ENCODE measurements at regions not wholly inside any gene's neighbourhood (a gene's known extent, or its start where the extent isn't known, plus 50 kb on each side); places are given as distances from the start of the nearest gene placed in this dataset.

GRCh38 chr3:177817751-177818150 lies 620.5 kb upstream of the TBL1XR1 start:
- no TSS peak for BruUV-seq (replicated peaks)
- Histone ChIP-seq H3K4me1 (ENCODE audit: insufficient read depth, low read length) (peaks cover 32% of the 10 kb centered on the region), H3K9me2 (replicated peaks; ENCODE audit: low read length) (no peaks in the 10 kb centered on the region), H3K9me3 (ENCODE audit: low read length) (no peaks in the 10 kb centered on the region), H3K79me2 (ENCODE audit: low read length) (no peaks in the 10 kb centered on the region), H3K4me2 (ENCODE audit: low read length) (peak overlapping the region; percentile 50; the same call in 1 of the 2 replicates), H4K20me1 (ENCODE audit: low read length) (no peaks in the 10 kb centered on the region), H3K4me3 (ENCODE audit: low read length) (no peak overlapping the region), H3K27me3 (ENCODE audit: low read length) (no peaks in the 10 kb centered on the region), H3K36me3 (ENCODE audit: low read depth, low read length) (no peaks in the 10 kb centered on the region), H2AFZ (ENCODE audit: low read length) (no peak overlapping the region), H3F3A (ENCODE audit: low read length, unreplicated experiment) (no peaks in the 10 kb centered on the region), H3K9ac (ENCODE audit: low read length) (no peak overlapping the region), H3K27ac (ENCODE audit: low read length) (peak overlapping the region; percentile 57)
- POLR2A ChIA-PET (ENCODE audit: unreplicated experiment), result no interaction called here
- CTCF ChIA-PET, result no interaction called here
- no peak for ATAC-seq
- intact Hi-C loops (cut with micrococcal nuclease), result loop anchor here (10.0 kb wide), 2 partner anchors 223 to 327 kb away; no protein-coding TSS in a partner anchor
- TF ChIP-seq EZH2 (IDR thresholded peaks at IDR 0.05; ENCODE audit: low read length, unreplicated experiment) (no peak), EZH2phosphoT487 (IDR thresholded peaks at IDR 0.05; ENCODE audit: borderline replicate concordance, low read length) (no peak)
- TF ChIP-seq, protein P1, sequence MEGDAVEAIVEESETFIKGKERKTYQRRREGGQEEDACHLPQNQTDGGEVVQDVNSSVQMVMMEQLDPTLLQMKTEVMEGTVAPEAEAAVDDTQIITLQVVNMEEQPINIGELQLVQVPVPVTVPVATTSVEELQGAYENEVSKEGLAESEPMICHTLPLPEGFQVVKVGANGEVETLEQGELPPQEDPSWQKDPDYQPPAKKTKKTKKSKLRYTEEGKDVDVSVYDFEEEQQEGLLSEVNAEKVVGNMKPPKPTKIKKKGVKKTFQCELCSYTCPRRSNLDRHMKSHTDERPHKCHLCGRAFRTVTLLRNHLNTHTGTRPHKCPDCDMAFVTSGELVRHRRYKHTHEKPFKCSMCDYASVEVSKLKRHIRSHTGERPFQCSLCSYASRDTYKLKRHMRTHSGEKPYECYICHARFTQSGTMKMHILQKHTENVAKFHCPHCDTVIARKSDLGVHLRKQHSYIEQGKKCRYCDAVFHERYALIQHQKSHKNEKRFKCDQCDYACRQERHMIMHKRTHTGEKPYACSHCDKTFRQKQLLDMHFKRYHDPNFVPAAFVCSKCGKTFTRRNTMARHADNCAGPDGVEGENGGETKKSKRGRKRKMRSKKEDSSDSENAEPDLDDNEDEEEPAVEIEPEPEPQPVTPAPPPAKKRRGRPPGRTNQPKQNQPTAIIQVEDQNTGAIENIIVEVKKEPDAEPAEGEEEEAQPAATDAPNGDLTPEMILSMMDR (conservative IDR thresholded peaks at IDR 0.05; ENCODE audit: low read depth, low read length), result no peak
- DNase-seq, result no peak

GRCh38 chr3:177818712-177819240 lies 621.5 kb upstream of the TBL1XR1 start:
- Histone ChIP-seq H3K4me1 (ENCODE audit: insufficient read depth, low read length) (peaks cover 33% of the 10 kb centered on the region), H4K20me1 (ENCODE audit: low read length) (no peaks in the 10 kb centered on the region), H2AFZ (ENCODE audit: low read length) (no peak overlapping the region), H3K9me2 (replicated peaks; ENCODE audit: low read length) (no peaks in the 10 kb centered on the region), H3K27me3 (ENCODE audit: low read length) (no peaks in the 10 kb centered on the region), H3K9me3 (ENCODE audit: low read length) (no peaks in the 10 kb centered on the region), H3K79me2 (ENCODE audit: low read length) (no peaks in the 10 kb centered on the region), H3K36me3 (ENCODE audit: low read depth, low read length) (no peaks in the 10 kb centered on the region), H3K4me2 (ENCODE audit: low read length) (no peak overlapping the region), H3K9ac (ENCODE audit: low read length) (no peak overlapping the region), H3F3A (ENCODE audit: low read length, unreplicated experiment) (no peaks in the 10 kb centered on the region), H3K4me3 (ENCODE audit: low read length) (no peak overlapping the region), H3K27ac (ENCODE audit: low read length) (no peak overlapping the region)
- BruUV-seq (replicated peaks), result no TSS peak
- ChIA-PET CTCF (no interaction called here), POLR2A (ENCODE audit: unreplicated experiment) (no interaction called here)
- DNase-seq (no peak), ATAC-seq (no peak)
- TF ChIP-seq EZH2phosphoT487 (IDR thresholded peaks at IDR 0.05; ENCODE audit: borderline replicate concordance, low read length) (no peak), EZH2 (IDR thresholded peaks at IDR 0.05; ENCODE audit: low read length, unreplicated experiment) (no peak)
- TF ChIP-seq, protein P1 (conservative IDR thresholded peaks at IDR 0.05; ENCODE audit: low read depth, low read length), result no peak
- intact Hi-C loops (cut with micrococcal nuclease), result loop anchor here (10.0 kb wide), 2 partner anchors 224 to 326 kb away; no protein-coding TSS in a partner anchor

DNA sequence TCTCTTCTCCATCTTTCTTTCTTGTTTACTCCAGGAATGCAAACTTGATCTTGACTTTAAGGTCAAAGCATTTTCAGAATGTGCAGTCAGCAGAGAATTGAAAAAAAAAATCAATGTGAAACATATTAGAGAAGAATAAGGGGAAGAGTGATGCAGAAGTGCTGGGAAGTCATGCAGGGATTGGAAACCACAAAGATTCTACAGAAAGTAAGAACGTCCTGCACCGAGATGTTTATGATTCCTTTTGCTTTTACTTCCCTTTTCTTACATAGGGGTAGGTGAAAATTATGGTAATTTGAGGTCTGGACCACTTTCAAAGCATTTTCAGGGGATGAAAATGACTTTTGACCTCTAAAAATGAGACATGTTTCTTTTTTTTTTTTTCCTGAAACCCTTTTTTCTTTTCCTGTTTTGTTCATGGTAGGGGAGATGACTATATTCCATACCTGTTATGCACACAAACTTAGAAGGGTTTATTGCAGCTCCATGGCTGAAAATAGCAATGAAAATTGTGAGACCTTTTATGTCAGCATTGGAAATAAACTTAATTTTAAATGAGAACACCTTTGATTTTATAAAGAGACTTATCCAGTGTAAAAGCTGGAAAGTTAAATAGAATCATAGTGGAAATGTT lies 623.5 kb upstream of the TBL1XR1 start:
- Histone ChIP-seq H3K27ac (ENCODE audit: low read length) (no peak overlapping the region), H3K9ac (ENCODE audit: low read length) (no peak overlapping the region), H3F3A (ENCODE audit: low read length, unreplicated experiment) (no peaks in the 10 kb centered on the region), H3K27me3 (ENCODE audit: low read length) (no peaks in the 10 kb centered on the region), H3K4me2 (ENCODE audit: low read length) (no peak overlapping the region), H3K4me3 (ENCODE audit: low read length) (no peak overlapping the region), H3K79me2 (ENCODE audit: low read length) (no peaks in the 10 kb centered on the region), H2AFZ (ENCODE audit: low read length) (no peak overlapping the region), H3K9me3 (ENCODE audit: low read length) (no peaks in the 10 kb centered on the region), H3K4me1 (ENCODE audit: insufficient read depth, low read length) (peaks cover 46% of the 10 kb centered on the region), H4K20me1 (ENCODE audit: low read length) (no peaks in the 10 kb centered on the region), H3K36me3 (ENCODE audit: low read depth, low read length) (no peaks in the 10 kb centered on the region), H3K9me2 (replicated peaks; ENCODE audit: low read length) (no peaks in the 10 kb centered on the region)
- CTCF ChIA-PET, result no interaction called here
- BruUV-seq (replicated peaks), result no TSS peak
- DNase-seq (no peak), ATAC-seq (no peak)
- intact Hi-C loops (cut with micrococcal nuclease), result no loop called here
- POLR2A ChIA-PET (ENCODE audit: unreplicated experiment), result no interaction called here
- TF ChIP-seq EZH2phosphoT487 (IDR thresholded peaks at IDR 0.05; ENCODE audit: borderline replicate concordance, low read length) (no peak), EZH2 (IDR thresholded peaks at IDR 0.05; ENCODE audit: low read length, unreplicated experiment) (no peak)
- TF ChIP-seq, protein P1 (conservative IDR thresholded peaks at IDR 0.05; ENCODE audit: low read depth, low read length), result no peak

All from PC-3 (cell line).